ENCODE measurements at regions not wholly inside any gene's neighbourhood (a gene's known extent, or its start where the extent isn't known, plus 50 kb on each side); places are given as distances from the start of the nearest gene placed in this dataset.

DNA sequence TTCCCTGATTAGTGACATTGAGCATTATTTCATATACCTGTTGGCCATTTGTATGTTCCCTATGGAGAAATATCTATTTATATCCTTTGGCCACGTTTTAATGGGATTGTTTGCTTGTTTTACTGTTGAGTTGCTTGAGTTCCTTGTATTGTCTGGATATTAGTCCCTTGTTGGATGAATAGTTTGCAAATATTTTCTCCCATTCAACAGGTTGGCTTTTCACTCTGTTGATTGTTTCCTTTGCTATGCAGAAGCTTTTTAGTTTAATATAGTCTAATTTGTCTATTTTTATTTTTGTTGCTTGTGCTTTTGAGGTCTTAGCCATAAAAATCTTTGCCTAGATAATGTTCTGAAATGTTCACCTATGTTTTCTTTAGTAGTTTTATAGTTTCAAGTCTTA is 60.2 kb upstream of the HUWE1 start:
- Mint-ChIP-seq H3K36me3 (ENCODE audit: low read depth, unreplicated experiment) (no peaks in the 10 kb centered on the region), H3K27me3 (ENCODE audit: unreplicated experiment) (no peaks in the 10 kb centered on the region), H3K4me1 (ENCODE audit: unreplicated experiment) (no peaks in the 10 kb centered on the region), H3K27ac (ENCODE audit: unreplicated experiment) (no peak overlapping the region), H3K9me3 (ENCODE audit: unreplicated experiment) (no peaks in the 10 kb centered on the region), H3K4me3 (ENCODE audit: unreplicated experiment) (no peak overlapping the region)
- no peak for TF ChIP-seq CTCF (IDR thresholded peaks at IDR 0.05; ENCODE audit: unreplicated experiment)
- no peak for DNase-seq (ENCODE audit: low spot score)

DNA sequence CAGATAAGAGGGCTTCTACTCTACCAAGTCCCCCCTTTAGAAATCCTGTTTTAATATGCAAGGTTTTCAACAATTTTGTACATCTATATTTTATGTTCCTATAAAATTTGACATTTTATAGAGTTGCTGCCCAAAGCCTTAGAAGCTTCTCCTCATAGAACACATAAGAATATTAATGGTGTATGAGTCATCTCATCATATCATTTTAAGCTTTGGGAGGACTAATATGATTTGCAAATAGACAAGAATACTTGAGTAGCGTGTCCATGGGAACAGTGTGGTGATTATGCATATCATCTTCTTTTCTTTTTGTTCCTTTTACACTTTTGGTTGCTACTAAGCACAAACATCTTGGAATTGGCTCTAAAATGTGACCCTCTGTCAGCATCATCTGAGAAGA is 56.7 kb upstream of the HUWE1 start:
- Mint-ChIP-seq H3K27ac (ENCODE audit: unreplicated experiment) (no peak overlapping the region), H3K4me1 (ENCODE audit: unreplicated experiment) (no peaks in the 10 kb centered on the region), H3K27me3 (ENCODE audit: unreplicated experiment) (no peaks in the 10 kb centered on the region), H3K36me3 (ENCODE audit: low read depth, unreplicated experiment) (no peaks in the 10 kb centered on the region), H3K4me3 (ENCODE audit: unreplicated experiment) (no peak overlapping the region), H3K9me3 (ENCODE audit: unreplicated experiment) (no peaks in the 10 kb centered on the region)
- TF ChIP-seq CTCF (IDR thresholded peaks at IDR 0.05; ENCODE audit: unreplicated experiment), result no peak
- no peak for DNase-seq (ENCODE audit: low spot score)

GRCh38 chrX:53738370-53738906 is 51.9 kb upstream of the HUWE1 start:
- Mint-ChIP-seq H3K4me1 (ENCODE audit: unreplicated experiment) (no peaks in the 10 kb centered on the region), H3K36me3 (ENCODE audit: low read depth, unreplicated experiment) (no peaks in the 10 kb centered on the region), H3K9me3 (ENCODE audit: unreplicated experiment) (no peaks in the 10 kb centered on the region), H3K4me3 (ENCODE audit: unreplicated experiment) (no peak overlapping the region), H3K27ac (ENCODE audit: unreplicated experiment) (no peak overlapping the region), H3K27me3 (ENCODE audit: unreplicated experiment) (no peaks in the 10 kb centered on the region)
- TF ChIP-seq CTCF (IDR thresholded peaks at IDR 0.05; ENCODE audit: unreplicated experiment), result no peak
- no peak for DNase-seq (ENCODE audit: low spot score)

All from endothelial cell (in vitro differentiated cells).